ENCODE measurements at regions not wholly inside any gene's neighbourhood (a gene's known extent, or its start where the extent isn't known, plus 50 kb on each side); places are given as distances from the start of the nearest gene placed in this dataset.
A peak's percentile ranks its signal among the peaks of the same experiment; 100 is the strongest.

DNA sequence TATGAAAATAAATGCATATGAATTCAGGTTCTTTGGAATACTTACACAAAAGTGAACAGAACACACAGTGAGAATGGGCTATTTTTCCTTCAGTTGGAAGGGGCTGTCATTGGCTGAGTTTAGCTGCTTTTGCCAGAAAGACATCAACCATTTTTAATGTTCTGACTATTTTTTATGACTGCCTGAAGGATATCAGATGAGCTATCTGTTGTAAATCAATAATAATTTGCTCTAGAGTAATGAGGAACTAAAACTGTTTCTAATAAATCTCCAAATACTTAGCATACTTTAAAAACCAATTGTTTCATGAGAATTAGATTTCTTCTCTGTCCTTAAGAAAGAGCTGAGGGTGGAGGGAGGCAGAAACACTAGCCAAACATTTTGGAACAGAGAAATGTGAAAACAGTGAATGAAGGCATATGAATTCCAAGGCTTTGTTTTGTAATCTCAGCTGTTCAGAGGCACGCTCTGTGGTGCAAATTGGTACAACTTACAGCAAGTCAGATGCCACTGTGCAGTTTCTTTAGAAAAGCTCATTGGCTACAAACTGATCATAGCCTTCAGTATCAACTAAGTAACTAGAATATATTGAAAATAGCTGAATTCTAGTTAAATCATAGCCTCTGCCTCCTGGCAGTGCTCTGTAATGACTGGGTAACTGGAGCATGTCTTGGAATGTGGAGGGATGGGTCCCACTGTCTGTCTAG is 228.9 kb upstream of the JAG1 start:
- intact Hi-C loops (cut with DNase I) = no loop called here
- DNase-seq (ENCODE audit: low spot score) = no peak

DNA sequence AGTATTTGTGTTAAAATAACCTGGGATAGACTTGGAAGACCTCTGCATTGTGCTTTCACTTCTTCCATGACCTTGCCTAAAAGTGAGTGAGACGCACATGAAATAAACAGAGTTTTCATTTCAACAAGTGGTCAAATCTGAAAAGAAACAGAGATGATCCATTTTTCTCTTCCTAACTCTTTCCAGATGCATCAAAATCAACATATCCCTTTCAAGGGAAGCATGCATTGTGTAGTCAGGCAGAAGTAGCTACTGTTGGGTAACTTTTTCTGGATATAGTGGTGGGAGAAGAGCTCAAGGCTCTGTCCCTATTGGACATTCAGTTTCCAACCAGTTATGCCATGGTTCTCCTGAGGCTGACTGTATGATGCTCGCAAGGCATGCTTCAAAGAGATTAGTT is 233.0 kb upstream of the JAG1 start:
- DNase-seq (ENCODE audit: low spot score) = no peak
- intact Hi-C loops (cut with DNase I) = no loop called here

GRCh38 chr20:10909803-10910202 is 236.0 kb upstream of the JAG1 start:
- DNase-seq (ENCODE audit: low spot score) = no peak
- intact Hi-C loops (cut with DNase I) = loop anchor here in 1 of 2 donors (10.0 kb wide), 1 partner anchor 105 kb away; no protein-coding TSS in a partner anchor

DNA sequence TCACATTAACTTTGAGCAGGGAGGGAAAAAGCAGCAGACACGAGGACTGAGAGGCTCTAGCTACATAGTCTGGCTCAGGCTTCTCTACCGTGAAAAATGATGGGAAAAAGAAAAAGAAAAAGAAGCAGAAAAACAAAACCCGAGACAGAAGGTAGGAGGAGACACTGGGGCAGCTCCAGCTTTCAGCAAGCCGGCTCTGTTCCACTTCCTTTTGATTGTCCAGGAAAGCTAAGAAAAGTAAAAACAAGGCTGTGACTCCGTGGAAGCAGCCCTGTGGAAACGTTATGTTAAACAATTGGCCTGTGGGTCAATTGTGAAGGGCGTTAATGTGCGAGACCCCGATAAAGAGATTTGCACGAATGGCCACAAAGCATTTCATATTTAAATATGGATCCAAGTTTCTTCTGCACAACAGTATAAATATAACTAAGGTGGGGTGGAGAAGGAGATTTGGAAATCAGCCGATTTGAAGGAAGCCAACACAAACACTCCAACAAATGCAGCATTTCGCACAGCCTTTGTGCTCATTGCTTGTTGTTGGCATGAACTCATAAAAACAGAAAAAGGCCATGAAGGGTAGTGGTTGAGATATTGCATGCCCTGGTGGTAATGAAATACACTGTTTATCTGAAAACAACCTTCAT is 236.9 kb upstream of the JAG1 start:
- no peak for DNase-seq (ENCODE audit: low spot score)
- intact Hi-C loops (cut with DNase I) = loop anchor here in 1 of 2 donors (10.0 kb wide), 1 partner anchor 104 kb away; no protein-coding TSS in a partner anchor

DNA sequence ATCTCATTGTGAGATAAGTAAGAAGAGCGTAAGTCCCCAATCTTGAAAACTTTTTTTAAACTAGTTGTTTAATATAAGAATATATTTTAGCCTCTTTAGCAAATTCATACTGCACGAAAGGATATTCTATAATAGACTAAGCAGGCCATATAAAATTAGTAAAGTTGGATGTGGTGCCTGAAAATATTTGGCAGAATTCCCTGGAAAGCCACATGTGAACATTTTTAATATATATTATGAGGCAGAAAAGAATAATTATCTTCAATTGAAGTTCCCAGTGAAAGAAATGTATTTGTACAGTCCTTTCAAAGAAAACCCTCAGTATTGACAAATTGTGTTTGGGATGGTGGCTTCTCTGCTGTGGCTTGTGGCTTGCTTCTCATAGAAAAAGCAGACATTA is 237.5 kb upstream of the JAG1 start:
- DNase-seq (ENCODE audit: low spot score) = no peak
- intact Hi-C loops (cut with DNase I) = loop anchor here in 1 of 2 donors (10.0 kb wide), 1 partner anchor 104 kb away; no protein-coding TSS in a partner anchor

- DNase-seq (ENCODE audit: low spot score) = no peak
- intact Hi-C loops (cut with DNase I) = loop anchor here in 1 of 2 donors (10.0 kb wide), 1 partner anchor 99 kb away; no protein-coding TSS in a partner anchor
Observed at GRCh38 chr20:10915815-10916214, 242.0 kb upstream of the JAG1 start.

- intact Hi-C loops (cut with DNase I) = loop anchor here in 1 of 2 donors (10.0 kb wide), 1 partner anchor 98 kb away; no protein-coding TSS in a partner anchor
- no peak for DNase-seq (ENCODE audit: low spot score)
Observed at GRCh38 chr20:10916312-10916711, 242.5 kb upstream of the JAG1 start.

GRCh38 chr20:10917826-10918225 is 244.0 kb upstream of the JAG1 start:
- intact Hi-C loops (cut with DNase I) = loop anchor here in 1 of 2 donors (10.0 kb wide), 1 partner anchor 97 kb away; no protein-coding TSS in a partner anchor
- no peak for DNase-seq (ENCODE audit: low spot score)

DNA sequence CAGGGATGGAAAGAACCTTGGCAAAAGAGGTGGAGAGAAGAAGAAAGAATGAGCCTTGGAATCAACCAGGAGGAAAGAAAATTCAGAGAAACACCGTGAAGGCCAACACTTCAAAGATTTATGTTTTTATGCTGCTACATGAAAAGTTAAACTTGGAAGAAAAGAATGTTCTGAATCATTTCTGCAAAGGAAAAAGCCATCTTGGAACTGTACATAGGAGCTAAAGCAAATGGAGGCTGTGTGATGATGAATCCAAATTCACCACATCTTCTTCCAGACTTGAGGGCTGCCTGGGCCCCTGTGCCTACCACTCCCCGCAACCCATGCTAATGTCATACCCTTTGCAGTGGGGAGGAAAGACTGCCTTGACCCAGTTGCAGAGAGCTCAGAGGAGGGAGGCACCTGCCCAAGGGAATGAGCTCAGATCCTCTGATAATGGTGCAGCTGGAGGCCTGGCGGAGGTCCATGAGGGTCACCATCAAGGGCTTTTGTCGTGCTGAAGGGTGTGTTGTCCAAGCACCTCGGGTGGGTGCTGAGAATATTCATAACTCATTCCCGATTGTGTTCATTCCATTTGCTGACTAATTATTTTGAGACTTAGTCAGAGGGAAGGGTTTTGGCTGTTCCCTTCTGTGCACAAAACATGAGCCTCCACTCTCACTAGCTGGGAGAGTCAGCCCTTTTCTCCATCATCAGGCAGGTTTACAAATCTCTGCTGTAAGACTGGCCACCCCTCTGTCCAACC is 245.8 kb upstream of the JAG1 start:
- DNase-seq (ENCODE audit: low spot score) = peak; percentile 81
- intact Hi-C loops (cut with DNase I) = loop anchor here in 1 of 2 donors (10.0 kb wide), 1 partner anchor 95 kb away; no protein-coding TSS in a partner anchor

DNA sequence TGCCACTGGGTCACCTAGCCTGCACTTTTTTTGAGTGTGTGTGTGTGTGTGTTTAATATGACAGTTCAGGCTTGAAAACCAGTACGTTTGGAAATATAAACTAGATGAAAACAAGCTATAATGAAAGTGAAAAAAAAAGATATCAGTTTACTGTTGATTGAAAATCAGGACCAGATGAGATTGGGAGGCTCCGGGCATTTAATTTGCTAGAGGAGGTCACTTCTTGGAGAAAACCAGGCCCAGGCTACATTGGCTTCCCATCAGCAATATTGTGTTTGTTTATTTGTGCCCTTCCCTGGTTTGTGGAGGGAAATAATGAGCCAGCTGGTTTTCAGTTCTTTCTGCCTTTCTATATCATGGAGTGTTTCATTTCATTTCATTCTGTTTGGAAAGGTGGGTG is 246.6 kb upstream of the JAG1 start:
- DNase-seq (ENCODE audit: low spot score) = no peak
- intact Hi-C loops (cut with DNase I) = no loop called here

- no peak for DNase-seq (ENCODE audit: low spot score)
- intact Hi-C loops (cut with DNase I) = no loop called here
Observed at GRCh38 chr20:10921491-10922010, 247.8 kb upstream of the JAG1 start.

DNA sequence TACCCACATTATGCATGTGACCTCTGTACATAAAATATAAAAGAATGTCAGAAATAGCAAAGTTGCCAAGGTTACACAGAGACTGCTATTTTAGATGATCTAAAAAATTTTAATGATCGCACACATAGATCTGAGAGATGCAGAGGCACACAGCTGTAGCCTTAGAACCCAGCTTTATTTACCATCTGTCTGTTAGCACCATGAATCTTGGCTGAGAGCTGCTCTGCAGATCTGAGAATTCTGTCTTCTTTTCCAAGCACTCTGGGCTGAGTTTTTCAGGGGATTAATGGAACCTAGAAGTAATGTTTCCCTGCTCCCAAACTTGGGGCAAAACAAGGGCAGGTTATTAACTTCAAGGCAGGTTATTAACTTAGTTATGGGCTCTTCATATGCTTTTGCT is 248.7 kb upstream of the JAG1 start:
- no peak for DNase-seq (ENCODE audit: low spot score)
- intact Hi-C loops (cut with DNase I) = no loop called here

DNA sequence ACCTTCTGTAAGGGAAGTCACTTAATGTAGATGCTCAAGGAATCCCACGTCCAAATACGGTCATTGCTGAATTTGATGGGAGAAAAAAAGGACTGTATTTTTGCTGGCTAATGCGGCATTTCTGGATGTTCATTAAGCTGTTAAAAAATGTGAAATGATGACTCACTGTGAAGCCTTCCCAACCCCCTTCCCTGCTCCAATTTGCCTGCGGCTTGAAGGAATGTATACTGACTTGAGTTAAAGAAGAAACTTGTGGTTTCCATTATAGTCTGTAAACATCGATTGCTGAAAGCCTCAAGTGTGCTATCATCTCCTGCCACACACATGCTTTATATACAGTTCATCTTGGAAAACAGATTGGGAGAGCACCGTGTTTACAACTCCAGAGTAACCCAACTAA is 249.1 kb upstream of the JAG1 start:
- intact Hi-C loops (cut with DNase I) = no loop called here
- no peak for DNase-seq (ENCODE audit: low spot score)

- intact Hi-C loops (cut with DNase I) = no loop called here
- DNase-seq (ENCODE audit: low spot score) = no peak
Observed at GRCh38 chr20:10924644-10925201, 250.9 kb upstream of the JAG1 start.

GRCh38 chr20:10925767-10926166 is 252.0 kb upstream of the JAG1 start:
- no peak for DNase-seq (ENCODE audit: low spot score)
- intact Hi-C loops (cut with DNase I) = no loop called here

- DNase-seq (ENCODE audit: low spot score) = no peak
- intact Hi-C loops (cut with DNase I) = no loop called here
Observed at GRCh38 chr20:10927011-10927583, 253.3 kb upstream of the JAG1 start.

DNA sequence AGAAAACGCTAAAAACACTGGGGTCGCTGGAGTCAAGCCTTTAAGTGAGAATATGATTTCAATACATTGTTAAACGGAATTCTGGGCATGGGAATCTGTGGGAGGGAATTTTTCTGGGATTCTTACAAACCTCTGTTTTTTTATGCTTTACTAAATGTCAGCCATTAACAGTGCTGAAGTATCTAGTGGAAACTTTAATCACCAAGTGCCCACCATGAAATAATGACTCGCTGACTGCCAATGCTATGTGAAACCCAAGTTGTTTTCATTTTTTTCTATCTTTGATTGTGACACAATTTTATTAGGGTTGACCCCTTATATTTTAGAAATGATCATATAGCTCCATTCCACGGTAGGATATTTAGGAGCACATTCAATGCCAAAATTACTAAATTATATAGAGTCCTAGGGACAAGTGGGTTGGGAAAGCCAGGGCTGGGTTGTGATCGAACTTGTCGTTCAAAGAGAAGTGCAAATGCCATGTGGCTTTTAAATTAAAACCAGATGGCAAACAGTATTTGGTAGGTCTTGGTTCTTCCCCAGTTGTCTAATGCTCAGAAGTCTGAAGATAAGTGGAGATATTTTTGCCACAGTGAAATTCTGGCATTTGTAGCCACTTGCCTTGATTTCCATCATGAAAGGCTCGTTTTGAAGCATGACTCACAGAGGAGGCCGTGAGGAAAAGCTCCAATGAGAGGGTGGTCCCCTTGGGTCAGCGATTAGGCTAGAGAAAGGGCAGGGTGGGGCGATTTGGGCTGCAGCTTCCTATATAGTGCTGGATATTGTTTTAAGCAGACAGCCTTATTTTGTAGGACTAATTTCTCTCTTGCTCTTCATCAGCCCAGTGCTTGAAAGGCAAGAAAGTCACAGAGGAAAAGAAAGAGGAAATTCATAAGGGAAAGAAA is 254.4 kb upstream of the JAG1 start:
- intact Hi-C loops (cut with DNase I) = no loop called here
- no peak for DNase-seq (ENCODE audit: low spot score)

DNA sequence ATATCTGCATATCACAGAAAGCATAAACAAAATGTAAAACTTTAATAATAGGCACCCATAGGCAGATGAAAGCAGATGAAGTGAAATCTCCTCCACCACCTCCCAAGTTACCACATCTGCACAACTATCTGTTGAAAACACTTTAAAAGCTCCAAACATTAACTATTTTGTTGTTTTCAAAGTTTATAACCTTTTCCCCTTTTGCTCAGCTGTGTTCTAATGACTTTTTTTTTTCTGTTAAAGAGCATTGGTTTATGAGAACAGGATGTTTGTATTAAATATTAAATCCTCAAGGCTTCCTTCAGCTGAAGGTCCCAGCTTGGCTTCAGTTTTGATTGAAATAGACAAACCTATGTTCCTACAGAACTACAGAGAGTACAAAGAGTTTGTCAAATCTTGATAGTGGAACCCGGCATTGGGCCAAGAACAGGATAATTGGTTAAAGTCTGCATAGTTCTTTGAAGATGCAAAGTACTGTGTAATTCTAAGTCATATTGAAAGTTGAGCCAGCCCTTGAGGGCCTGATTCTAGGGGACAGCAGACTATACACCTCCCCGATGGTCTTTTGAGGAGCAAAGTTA is 255.1 kb upstream of the JAG1 start:
- DNase-seq (ENCODE audit: low spot score) = no peak
- intact Hi-C loops (cut with DNase I) = no loop called here
